ENCODE measurements at regions not wholly inside any gene's neighbourhood (a gene's known extent, or its start where the extent isn't known, plus 50 kb on each side); places are given as distances from the start of the nearest gene placed in this dataset.

DNA sequence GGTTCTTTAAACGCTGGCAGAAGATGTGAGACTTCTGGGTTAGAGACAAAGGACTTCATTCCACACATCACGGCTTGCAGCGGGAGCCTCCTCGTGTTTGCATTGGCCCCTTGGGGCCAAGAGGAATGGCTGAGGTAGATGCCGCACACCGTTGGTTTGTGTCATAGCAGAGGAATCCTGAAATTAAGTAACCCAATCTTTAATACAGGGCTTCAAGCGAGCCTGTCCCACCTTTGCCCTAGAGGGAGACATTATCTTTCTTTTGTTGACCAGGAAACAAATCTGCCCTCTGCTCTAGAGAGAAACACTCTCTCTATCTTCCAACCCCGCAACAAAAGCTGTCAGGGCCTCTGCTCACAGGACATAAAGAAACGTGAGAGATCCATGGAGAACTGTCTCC, 277.5 kb upstream of the ZFP64 start:
- TF ChIP-seq CTCF (IDR thresholded peaks at IDR 0.05) (no peak), POLR2A (IDR thresholded peaks at IDR 0.05) (no peak)
